ENCODE measurements at regions not wholly inside any gene's neighbourhood (a gene's known extent, or its start where the extent isn't known, plus 50 kb on each side); places are given as distances from the start of the nearest gene placed in this dataset.

DNA sequence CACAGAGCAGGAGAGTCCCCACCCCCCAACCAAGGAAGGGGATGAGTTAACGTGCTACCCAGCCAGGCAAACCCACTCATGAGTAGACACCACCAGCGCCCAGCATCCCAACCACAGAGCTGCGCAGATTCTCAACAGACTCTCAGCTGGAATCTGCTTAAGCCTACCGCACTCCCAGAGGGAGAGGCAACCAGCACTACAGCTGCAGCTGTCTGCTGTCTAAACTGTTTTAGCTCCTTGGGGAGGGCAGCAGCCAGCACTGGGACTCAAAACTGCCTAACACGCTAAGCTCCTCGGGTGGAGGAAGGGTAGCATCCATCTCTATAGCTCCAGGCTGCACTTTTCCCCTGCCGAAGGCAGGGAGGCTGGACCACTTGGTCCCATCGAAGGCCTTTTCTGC lies 539.8 kb downstream of the EPHA7 start:
- TF ChIP-seq POLR2AphosphoS5 (IDR thresholded peaks at IDR 0.05) (no peak), POLR2A (IDR thresholded peaks at IDR 0.05) (no peak), EP300 (IDR thresholded peaks at IDR 0.05) (no peak)
- TF ChIP-seq, protein P1, sequence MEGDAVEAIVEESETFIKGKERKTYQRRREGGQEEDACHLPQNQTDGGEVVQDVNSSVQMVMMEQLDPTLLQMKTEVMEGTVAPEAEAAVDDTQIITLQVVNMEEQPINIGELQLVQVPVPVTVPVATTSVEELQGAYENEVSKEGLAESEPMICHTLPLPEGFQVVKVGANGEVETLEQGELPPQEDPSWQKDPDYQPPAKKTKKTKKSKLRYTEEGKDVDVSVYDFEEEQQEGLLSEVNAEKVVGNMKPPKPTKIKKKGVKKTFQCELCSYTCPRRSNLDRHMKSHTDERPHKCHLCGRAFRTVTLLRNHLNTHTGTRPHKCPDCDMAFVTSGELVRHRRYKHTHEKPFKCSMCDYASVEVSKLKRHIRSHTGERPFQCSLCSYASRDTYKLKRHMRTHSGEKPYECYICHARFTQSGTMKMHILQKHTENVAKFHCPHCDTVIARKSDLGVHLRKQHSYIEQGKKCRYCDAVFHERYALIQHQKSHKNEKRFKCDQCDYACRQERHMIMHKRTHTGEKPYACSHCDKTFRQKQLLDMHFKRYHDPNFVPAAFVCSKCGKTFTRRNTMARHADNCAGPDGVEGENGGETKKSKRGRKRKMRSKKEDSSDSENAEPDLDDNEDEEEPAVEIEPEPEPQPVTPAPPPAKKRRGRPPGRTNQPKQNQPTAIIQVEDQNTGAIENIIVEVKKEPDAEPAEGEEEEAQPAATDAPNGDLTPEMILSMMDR (IDR thresholded peaks at IDR 0.05): no peak

Data from upper lobe of left lung (tissue), 4 donors.